Upper lobe of left lung (tissue), 6 donors: ENCODE measurements at regions not wholly inside any gene's neighbourhood (a gene's known extent, or its start where the extent isn't known, plus 50 kb on each side); places are given as distances from the start of the nearest gene placed in this dataset.

ENCODE experiments used
- ATAC-seq, 2 donors: fragments of 200-7000 bp; cut with Tn5 transposase; one replicate each; pipeline ENCODE4 v1.9.1; 2022; ENCODE audit warnings: mild to moderate bottlenecking in 2 of 2, moderate library complexity in 2 of 2; ENCODE audit not compliant: low FRiP score in 2 of 2
- DNase-seq, 2 donors: peaks; one replicate each; pipeline ENCODE4 v3.0.0-alpha.2; 2019 to 2020
- H3K27ac ChIP-seq, 4 donors: fragments of 200-600 bp; sonication (generic); one replicate each; pipeline ENCODE4 v1.5.1; 2016 to 2019
- H3K27me3 ChIP-seq, 4 donors: fragments of 200-600 bp; sonication (generic); one replicate each; pipeline ENCODE4 v1.5.1; 2017 to 2019
- H3K36me3 ChIP-seq, 4 donors: fragments of 200-600 bp; sonication (generic); one replicate each; pipeline ENCODE4 v1.5.1; 2016 to 2019
- H3K4me1 ChIP-seq, 4 donors: fragments of 200-600 bp; sonication (generic); one replicate each; pipeline ENCODE4 v1.5.1; 2018 to 2019
- H3K4me3 ChIP-seq, 4 donors: fragments of 200-600 bp; sonication (generic); one replicate each; pipeline ENCODE4 v1.5.1; 2017 to 2019; ENCODE audit warnings: mild to moderate bottlenecking in 2 of 4, moderate library complexity in 1 of 4
- H3K9me3 ChIP-seq, 4 donors: fragments of 200-600 bp; sonication (generic); one replicate each; pipeline ENCODE4 v1.5.1; 2018 to 2019
- CTCF ChIP-seq, 6 experiments: fragments of 450-650 bp in 4 of 6; fragments of 200-600 bp in 2 of 6; sonication (generic) in 2 of 6; IDR thresholded peaks; one replicate each; pipeline ENCODE4 v1.5.1; 2016 to 2019; ENCODE audit warnings: antibody characterized with exemption in 6 of 6
- EP300 ChIP-seq, 4 donors: sonication (generic); formaldehyde crosslinking; IDR thresholded peaks; one replicate each; pipeline ENCODE4 v1.5.1; 2017; ENCODE audit warnings: antibody characterized with exemption in 4 of 4, control low read depth in 2 of 4
- POLR2A ChIP-seq, 4 donors: fragments of 450-650 bp; IDR thresholded peaks; one replicate each; pipeline ENCODE4 v1.5.1; 2016 to 2017; ENCODE audit warnings: antibody characterized with exemption in 4 of 4, mild to moderate bottlenecking in 2 of 4
- POLR2AphosphoS5 ChIP-seq, 2 donors: sonication (generic); formaldehyde crosslinking; IDR thresholded peaks; one replicate each; pipeline ENCODE4 v1.5.1; 2017; ENCODE audit warnings: antibody characterized with exemption in 2 of 2
- WGBS, 2 donors: methylation state at CpG; one replicate each; pipeline ENCODE4 v1.1.5; 2017 to 2018; 5-methylcytosine and 5-hydroxymethylcytosine counted together
- donor health status: DM: no; HTN: no; CAD: no; lungs with moderate emphysema.
- donor health status: DM: no; HTN: yes; CAD: no; lungs with severe emphysema.

- no peaks in the 10 kb centered on the region for H3K4me1 ChIP-seq
- ATAC-seq (no peak), DNase-seq (no peak)
- no peaks in the 10 kb centered on the region for H3K36me3 ChIP-seq
- TF ChIP-seq POLR2AphosphoS5 (IDR thresholded peaks at IDR 0.05) (no peak), EP300 (IDR thresholded peaks at IDR 0.05) (no peak), POLR2A (IDR thresholded peaks at IDR 0.05) (no peak), CTCF (IDR thresholded peaks at IDR 0.05) (no peak)
- H3K27ac ChIP-seq, result no peak overlapping the region
- H3K4me3 ChIP-seq, result no peak overlapping the region
- H3K27me3 ChIP-seq, result no peaks in the 10 kb centered on the region
- H3K9me3 ChIP-seq, result no peaks in the 10 kb centered on the region
These were observed 225.2 kb upstream of the BTG1 start for GRCh38 chr12:92370828-92371227.

DNA sequence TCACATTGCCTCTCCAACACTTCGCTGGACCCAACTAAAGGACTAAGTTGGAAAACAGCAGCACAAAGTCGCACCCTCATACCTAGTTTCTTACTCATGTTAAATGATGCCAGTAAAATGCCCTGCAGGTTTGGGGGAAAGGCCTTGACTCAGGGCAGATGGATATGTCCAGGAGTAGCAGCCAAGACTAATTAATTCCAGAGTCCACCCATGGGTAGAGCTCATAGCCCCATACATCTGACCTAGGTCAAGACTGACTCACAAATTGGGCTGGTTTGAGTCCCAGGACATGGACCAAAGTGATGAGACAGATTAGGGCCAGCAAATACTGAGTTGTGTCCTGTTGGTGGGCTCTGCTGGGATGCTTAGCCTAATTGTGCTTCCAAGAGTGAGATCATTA is 224.0 kb upstream of the BTG1 start:
- H3K27me3 ChIP-seq, result no peaks in the 10 kb centered on the region
- H3K9me3 ChIP-seq, result no peaks in the 10 kb centered on the region
- H3K27ac ChIP-seq, result no peak overlapping the region
- H3K4me3 ChIP-seq, result no peak overlapping the region
- ATAC-seq, result peak in 1 of 2 donors; percentile 70
- no peak for DNase-seq
- H3K4me1 ChIP-seq, result no peaks in the 10 kb centered on the region
- TF ChIP-seq POLR2AphosphoS5 (IDR thresholded peaks at IDR 0.05) (no peak), EP300 (IDR thresholded peaks at IDR 0.05) (no peak), POLR2A (IDR thresholded peaks at IDR 0.05) (no peak), CTCF (IDR thresholded peaks at IDR 0.05) (no peak)
- no peaks in the 10 kb centered on the region for H3K36me3 ChIP-seq
- 88 to 100% methylated on average over 2 of the region's 2 CpGs for WGBS, 2 donors

- no peak for ATAC-seq
- TF ChIP-seq CTCF (IDR thresholded peaks at IDR 0.05), result no peak
- no peak for TF ChIP-seq EP300 (IDR thresholded peaks at IDR 0.05)
- no peak for TF ChIP-seq POLR2AphosphoS5 (IDR thresholded peaks at IDR 0.05)
- TF ChIP-seq POLR2A (IDR thresholded peaks at IDR 0.05), result no peak
These were observed 223.4 kb upstream of the BTG1 start for GRCh38 chr12:92369056-92369455.

GRCh38 chr12:92365836-92366235 is 220.2 kb upstream of the BTG1 start:
- WGBS, 2 donors, result 90 to 97% methylated on average over 2 of the region's 2 CpGs
- TF ChIP-seq EP300 (IDR thresholded peaks at IDR 0.05) (no peak), POLR2AphosphoS5 (IDR thresholded peaks at IDR 0.05) (no peak), POLR2A (IDR thresholded peaks at IDR 0.05) (no peak), CTCF (IDR thresholded peaks at IDR 0.05) (no peak)
- no peak overlapping the region for H3K27ac ChIP-seq

More at GRCh38 chr12:92369056-92369455, 223.4 kb upstream of the BTG1 start:
- Histone ChIP-seq H3K9me3 (no peaks in the 10 kb centered on the region), H3K27me3 (no peaks in the 10 kb centered on the region), H3K4me3 (no peak overlapping the region), H3K36me3 (no peaks in the 10 kb centered on the region), H3K27ac (no peak overlapping the region), H3K4me1 (no peaks in the 10 kb centered on the region)
- DNase-seq, result no peak
- WGBS, 2 donors, result 93% methylated on average over 3 of the region's 3 CpGs

DNA sequence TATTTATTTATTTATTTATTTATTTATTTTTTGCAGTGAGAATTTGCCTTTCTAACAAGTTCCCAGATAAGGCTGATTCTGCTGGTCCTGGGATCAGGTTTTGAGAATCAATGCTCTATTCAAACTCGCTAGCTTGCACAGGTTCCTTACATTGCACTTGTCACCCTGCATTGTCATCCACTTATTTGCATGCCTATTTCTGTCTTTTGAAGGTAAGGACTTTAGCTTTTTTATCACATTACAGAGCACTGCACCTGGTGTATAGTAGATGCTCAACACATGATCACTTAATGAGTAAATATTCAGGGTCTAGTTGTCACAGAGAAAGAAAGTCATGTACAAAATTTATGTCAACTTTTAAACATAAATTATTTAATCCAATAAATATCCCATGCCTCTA is 219.7 kb upstream of the BTG1 start:
- no peak for TF ChIP-seq POLR2A (IDR thresholded peaks at IDR 0.05)
- no peak for TF ChIP-seq POLR2AphosphoS5 (IDR thresholded peaks at IDR 0.05)
- TF ChIP-seq CTCF (IDR thresholded peaks at IDR 0.05), result no peak
- TF ChIP-seq EP300 (IDR thresholded peaks at IDR 0.05), result no peak
- Histone ChIP-seq H3K4me1 (no peaks in the 10 kb centered on the region), H3K36me3 (no peaks in the 10 kb centered on the region), H3K4me3 (no peak overlapping the region), H3K27ac (no peak overlapping the region), H3K27me3 (no peaks in the 10 kb centered on the region), H3K9me3 (no peaks in the 10 kb centered on the region)
- 95 to 100% methylated on average over 1 of the region's 1 CpG for WGBS, 2 donors
- no peak for ATAC-seq
- DNase-seq, result no peak

More at GRCh38 chr12:92365836-92366235, 220.2 kb upstream of the BTG1 start:
- Histone ChIP-seq H3K36me3 (no peaks in the 10 kb centered on the region), H3K9me3 (no peaks in the 10 kb centered on the region), H3K4me3 (no peak overlapping the region), H3K4me1 (no peaks in the 10 kb centered on the region), H3K27me3 (no peaks in the 10 kb centered on the region)
- DNase-seq (no peak), ATAC-seq (no peak)
